HG03066 (cell line): ENCODE measurements at regions not wholly inside any gene's neighbourhood (a gene's known extent, or its start where the extent isn't known, plus 50 kb on each side); places are given as distances from the start of the nearest gene placed in this dataset.
"Not testable (repeated sequence)": the region's sequence is repeated elsewhere in the genome, so short reads cannot be mapped to it uniquely, and the experiment has no call there.

Source experiments
- ATAC-seq: cut with Tn5 transposase; IDR thresholded peaks from one replicate; pipeline ENCODE4 v1.9.1; 2021; ENCODE audit warnings: low read depth; ENCODE audit not compliant: unreplicated experiment

DNA sequence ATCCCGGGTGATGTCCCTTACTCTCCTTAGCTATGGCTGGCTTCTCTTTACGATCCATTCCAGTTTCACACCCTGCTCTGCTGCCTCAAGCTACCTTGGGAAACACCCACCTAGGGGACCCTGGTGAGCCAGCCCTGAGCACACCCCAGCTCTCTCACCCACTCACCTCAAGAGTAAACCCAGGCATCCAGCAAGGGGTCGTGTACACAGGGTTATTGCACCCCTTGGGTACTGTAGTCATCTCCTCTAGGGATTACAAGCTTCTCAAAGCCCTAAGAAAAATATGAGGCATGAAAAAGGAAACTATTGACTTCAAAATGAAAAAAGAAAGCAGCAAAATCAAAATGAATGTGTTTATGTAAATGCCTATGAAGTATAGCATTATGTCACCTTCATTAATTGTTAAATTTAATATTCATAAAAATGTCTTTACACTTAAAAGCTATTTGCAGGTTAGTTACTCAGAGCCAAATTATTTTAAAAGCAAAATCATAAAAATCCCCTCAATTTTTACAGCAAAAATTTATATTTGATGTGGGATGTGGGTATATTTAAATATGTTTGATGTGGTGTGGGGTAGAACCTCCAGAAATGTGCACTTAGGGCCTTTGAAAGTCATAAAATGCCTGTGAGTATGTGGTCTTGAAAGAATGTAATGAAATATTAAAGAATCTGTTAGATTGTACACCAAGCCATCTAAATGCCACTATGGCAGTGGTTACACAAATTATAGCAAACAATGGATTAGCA lies 190.3 kb downstream of the C1orf94 start:
- ATAC-seq = no peak

DNA sequence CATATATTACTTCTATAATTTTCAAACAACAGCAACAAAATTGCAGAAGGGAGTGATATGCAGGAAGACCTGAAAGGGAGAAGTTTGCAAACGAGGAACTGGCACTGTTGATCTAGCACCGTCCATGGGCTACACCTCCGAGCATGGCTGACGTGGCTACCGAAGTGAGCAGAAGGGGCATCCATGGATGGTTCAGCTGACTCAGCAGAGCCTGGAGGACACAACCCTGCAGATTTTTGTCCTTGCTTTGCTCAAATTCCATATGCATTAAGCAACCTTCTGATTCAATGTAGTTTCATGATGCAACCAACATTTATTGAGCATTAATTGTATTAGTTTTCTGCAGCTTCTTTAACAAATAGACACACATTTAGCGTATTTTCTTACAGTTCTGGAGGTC lies 191.2 kb downstream of the C1orf94 start:
- ATAC-seq = no peak

DNA sequence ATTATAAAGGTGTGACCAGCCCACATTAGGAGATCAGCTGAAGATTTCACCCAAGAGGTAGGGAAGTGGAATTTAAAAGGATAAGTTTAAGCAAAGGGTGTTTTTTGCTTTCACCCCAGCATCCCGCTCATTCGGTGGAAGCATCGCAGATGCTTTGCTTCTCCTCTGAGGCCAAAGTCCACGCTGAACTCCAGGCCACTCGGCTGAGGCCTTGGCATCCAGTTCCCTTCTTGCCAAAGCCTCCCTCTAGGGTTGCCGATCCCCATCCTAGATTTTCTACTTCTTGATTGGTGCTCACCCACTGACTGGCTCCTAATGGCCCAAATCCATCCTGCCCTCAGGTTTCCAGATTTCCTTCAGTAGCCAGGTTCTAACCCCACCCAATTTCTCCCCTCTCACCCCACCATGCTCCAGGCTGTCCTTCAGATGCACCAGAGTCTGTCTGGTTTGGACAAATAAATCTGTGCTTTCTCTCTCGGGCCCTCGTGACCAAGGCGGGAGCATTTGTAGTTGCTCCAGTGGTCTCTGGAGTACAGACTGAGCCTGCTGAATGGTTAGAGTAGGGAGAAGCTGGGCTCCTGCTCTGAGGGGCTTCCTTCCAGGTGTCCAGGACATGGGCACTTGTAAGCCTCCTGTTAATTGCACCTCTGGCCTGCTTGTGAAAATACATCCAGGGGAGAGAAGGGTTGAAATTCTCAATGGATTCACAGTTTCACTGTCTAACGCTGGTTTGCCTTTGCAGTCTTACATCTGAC lies 193.2 kb downstream of the C1orf94 start:
- no peak for ATAC-seq

DNA sequence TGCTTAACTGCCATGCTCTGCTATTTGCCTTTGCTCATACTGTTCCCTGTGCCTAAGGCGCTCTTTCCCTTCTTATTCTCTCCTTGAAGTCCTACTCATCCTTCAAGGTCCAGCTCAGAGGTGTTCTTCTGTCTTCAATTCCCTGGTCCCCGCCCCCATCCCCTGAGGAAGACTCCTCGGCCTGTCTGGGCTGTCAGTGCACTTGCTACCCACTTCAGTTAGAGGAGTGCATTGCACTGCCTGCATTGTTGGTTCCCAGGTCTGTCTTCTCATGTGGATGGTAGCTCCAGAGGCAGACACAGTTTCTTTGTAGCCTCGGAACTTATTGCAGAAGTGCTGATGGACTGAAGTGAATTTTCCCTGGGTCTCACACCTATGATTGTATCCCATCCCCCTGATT lies 194.0 kb downstream of the C1orf94 start:
- ATAC-seq = no peak

DNA sequence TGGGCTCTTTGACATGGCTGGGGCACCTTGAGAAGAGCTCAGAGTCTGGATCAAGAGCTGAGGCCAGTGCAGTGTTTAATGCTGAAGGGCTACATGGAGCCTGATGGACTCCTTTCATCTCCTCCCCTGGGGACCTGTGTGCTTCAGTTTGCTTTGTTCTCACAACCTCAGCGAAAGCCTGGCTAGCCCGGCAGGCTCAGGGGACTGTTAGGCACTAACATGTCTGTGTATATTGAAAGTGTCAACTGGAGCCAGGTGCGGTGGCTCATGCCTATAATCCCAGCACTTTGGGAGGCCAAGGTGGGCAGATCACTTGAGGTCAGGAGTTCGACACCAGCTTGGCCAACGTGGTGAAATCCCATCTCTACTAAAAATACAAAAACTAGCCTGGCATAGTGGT lies 194.5 kb downstream of the C1orf94 start:
- not testable (repeated sequence) for ATAC-seq

DNA sequence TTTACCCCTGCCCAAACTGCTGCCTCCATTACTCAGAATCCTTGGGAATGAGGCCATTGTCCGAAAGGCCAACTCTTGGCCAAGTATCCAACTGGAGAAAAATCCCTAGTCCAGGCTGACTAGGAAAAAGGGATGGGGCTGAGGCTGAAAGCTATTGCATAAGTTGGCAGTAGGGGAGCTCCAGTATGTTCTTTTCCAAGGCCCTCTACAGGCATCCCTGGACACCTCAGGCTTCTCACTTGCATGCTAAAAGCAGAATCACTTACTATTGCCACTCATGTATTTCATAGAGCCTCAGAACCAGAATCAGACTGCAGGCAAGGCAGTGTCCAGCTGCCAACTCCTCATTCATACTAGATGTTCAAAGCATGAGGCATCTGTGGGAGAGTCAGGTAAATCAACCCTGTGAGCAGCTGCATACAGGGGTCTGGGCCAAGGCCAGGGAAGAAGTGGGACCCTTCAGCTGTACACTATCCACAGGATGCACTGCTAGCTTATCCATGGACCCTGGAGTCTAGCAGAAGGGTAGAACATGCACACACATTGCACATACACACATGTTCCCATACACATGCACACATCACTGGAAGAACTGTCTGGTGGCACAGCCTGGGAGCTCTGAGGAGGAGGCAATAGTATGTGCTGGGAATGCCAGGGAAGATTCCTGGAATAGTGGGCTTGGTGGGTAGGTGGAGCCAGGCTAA lies 195.3 kb downstream of the C1orf94 start:
- ATAC-seq = no peak

DNA sequence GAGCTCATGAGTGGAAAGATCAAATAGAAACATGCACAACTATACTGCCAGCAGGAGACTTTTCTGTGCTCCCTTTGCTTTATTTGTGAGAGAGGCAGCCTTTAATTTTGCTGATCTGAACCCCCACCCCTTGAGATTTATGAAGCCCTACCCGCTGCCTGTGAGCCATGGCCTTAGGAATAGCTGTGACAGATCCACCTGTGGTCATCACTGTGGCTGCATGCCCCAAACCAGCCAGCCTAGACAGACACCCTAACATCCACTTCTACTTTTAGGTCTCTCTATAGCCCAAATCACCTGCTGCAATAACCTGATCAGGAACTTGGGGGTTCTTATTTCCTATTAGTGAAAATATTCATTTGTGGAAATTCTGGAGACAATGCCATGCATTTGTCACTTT lies 196.2 kb downstream of the C1orf94 start:
- ATAC-seq = no peak

DNA sequence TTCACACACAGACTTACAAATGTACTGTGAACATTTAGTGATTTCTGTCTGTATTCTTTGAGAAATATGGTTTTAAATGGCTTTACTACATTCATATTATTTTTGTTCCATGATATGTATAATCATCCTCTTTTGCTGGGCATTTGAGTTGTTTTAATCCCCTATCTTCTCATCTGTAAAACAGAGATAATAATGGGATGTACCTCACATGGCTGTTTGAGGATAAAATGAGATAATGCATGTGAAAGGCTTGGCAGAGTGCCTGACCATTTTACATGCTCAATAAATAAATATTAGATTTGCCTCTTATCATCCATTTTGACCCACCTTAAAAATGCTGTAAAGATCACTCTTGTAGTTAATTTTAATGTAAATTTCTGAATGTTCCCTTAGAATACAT lies 197.2 kb downstream of the C1orf94 start:
- no peak for ATAC-seq

DNA sequence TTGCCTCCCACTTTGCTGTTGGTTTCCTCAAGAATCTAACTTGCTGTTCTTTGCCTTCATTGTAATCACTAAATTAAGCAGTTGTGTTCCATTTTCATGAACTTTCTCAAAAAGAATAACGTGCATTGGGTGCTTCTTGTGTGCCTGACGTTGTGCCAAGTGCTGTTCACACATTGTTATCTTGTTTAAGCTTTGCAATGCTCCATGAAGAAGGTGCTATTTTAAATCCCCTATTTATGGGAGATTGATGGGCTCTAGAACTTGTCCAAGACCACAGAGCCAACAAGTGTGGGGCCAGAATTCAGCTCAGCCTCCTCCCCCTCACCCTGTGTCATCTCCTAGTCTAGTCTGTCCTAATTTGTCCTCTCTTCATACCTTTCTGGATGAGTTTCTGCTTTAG lies 199.8 kb downstream of the C1orf94 start:
- no peak for ATAC-seq

DNA sequence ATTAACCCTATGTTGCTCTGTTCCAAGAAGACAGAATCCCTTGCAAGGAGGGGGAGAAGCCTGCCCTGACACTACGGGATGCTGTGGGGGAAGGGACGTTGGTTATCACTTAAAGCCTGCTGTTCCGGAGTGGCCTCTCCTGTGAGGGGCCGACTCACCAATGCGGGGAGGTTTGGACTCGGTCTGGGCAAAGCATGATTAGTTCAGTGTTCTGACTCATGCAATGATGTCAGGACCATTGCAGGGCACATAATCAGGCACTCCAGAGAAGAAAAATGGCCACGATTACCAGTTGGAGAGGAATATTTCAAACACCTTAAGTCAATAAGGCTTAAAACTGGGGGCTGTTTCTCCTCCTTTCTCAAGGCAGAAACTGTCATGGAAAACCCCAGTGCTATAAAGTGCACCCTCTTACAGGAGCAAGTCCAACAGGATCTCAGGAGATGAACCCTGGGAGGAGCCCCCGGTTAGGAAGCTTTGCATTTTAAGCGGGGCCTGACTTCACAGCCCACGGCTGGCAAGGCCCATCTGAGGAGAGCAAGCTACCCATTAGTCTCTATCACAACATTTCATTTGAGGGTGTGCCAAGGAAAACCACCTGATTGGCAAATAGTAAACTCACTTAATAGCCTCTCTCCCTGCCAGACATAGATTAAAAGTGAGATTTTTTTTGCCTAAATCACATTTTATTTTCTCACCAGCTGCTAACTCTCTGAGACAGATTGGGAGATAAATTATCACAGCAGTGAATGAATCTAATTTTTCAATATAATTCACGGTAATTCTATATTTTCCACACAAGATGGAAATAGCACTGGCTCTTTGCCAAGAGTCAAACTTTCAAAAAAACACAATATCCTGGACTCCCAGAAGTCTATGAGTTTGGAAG lies 202.5 kb downstream of the C1orf94 start:
- ATAC-seq = no peak

DNA sequence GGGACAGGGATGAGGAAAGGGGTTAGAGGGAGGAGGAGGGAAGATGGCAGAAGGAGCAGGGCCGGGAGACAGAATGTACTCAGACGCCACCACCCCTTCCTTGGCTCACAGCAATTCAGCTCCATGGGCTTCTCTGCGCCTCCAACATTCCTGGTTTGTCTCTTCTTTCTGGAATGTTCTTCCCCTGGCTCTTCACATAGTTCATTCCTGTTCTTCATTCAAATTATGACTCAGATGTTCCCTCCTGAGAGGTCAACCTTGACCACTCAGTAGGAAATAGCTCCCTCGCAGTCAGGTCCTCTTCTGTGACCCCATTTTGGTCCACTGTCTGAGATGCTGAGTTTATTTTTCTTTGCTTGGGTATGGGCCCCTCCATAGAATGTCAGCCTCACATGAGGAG lies 203.2 kb downstream of the C1orf94 start:
- ATAC-seq = no peak

DNA sequence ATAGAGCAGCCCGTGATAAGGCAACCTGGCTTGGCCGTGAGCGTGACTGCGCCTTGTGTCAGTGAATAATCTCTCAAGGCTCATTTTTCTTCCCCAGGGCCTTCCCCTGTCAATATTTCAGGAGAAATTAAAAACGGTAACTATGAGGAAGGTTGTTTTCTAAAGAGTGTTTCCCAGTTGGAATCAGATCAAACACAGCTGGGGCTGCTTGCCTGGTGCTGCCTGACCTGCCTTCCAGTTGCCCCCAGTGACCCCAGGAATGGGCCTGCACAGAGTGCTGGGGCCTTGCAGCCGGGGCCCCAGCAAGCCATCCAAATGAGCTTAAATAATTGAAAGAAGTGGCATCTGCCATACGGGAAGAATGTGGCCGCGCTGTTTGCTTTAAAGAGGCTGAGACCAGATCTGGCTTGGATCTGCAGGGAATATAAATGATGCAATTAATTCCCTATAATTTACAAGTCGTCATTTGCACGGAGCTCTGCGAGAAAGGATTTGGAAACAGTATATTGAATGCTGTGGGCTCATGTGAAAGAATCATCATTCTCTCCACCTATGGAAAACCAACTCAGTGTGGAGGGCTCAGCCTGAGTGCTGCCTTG lies 203.9 kb downstream of the C1orf94 start:
- no peak for ATAC-seq

DNA sequence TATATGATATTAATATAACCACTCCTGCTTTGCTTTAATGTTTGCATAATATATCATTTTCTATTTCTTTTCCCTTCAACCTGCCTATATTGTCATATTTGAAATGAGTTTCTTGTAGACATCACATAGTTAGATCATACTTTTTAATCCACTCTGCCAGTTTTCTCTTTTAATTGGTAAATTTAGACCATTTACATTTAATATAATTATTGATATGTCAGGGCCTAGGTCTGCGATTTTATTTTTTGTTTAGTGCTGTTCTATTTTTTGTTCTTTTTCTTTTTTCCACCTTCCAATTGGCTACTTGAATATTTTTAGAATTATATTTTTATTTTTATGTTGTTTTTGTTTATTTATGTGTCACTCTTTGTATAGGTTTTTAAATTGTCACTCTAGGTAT lies 213.3 kb downstream of the C1orf94 start:
- no peak for ATAC-seq

DNA sequence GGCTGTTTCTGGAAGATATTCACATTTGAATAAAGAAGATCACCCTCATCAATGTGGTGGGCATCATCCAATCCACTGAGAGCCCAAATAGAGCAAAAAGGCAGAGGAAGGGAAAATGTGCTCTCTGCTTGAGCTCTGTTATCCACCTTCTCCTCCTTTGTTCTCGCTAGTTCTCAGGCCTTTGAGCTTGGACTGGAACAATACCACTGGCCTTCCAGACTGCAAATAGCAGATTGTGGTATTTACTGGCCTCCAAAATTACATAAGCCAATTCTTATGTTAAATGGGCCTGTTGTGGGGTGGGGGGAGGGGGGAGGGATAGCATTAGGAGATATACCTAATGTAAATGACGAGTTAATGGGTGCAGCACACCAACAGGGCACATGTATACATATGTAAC lies 219.3 kb downstream of the C1orf94 start:
- no peak for ATAC-seq

DNA sequence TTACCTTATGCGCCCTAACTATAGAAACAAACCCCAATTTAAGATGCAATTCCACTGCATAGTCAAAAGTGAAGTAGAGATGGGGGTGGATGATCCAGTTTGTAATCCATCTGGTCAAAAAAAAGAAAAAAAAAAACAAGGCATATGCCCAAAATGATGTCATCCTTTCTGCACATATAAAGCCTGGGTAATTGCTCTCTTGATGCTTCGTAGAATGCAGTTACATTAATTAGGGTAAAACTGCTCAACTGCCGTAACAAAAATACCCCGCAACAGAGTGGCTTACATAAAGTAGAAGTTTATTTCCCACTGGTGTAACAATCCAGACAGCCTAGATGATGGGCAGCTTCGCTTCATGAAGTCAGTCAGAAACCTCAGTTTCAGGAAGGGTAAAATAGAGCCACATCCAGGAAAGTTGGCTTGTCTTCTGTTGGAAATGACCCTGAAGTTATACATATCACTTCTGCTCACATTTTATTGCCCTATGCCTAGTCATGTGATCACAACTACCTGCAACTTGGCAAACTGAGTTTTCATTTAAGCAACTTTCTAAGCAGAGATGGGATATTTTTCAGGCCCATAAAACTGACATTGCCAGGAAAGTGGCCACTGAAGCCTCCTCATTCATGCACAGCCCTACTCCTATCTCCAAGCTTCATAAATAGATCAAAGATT lies 221.7 kb downstream of the C1orf94 start:
- ATAC-seq = no peak

DNA sequence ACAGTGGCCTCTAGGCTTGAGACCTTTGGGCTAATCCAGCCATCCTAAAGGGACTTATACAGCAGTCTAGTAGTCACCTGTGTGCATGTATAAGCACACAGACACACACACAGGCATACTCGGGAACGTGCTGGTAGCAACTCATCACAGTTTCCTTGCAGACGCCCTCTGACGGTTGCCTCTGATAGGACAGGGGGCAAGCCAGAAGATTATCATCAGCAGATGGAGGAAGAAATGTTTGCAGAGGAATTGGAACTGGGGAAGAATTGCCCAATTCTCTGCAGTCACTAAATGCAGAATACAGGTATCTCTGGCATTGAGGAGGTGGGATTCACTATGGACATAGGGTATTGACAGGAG lies 222.2 kb downstream of the C1orf94 start:
- ATAC-seq = no peak

DNA sequence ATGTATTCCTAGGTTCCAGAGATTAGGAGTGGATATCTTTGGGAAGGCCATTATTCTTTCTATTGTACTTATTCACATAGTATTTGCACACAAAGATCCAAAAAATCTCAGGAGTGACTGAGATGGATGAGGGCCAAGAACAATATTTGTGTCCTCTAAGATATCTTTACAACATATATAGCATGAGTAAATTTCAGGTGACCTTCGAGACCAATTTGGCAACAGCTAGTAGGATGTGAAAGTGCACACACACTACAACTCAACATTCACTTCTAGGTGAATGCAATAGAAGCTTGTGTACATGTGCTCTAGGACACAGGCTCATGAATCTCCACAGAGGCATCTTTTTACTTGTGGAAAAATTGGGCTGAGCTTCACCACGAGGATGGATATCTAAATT lies 224.0 kb downstream of the C1orf94 start:
- ATAC-seq = no peak

DNA sequence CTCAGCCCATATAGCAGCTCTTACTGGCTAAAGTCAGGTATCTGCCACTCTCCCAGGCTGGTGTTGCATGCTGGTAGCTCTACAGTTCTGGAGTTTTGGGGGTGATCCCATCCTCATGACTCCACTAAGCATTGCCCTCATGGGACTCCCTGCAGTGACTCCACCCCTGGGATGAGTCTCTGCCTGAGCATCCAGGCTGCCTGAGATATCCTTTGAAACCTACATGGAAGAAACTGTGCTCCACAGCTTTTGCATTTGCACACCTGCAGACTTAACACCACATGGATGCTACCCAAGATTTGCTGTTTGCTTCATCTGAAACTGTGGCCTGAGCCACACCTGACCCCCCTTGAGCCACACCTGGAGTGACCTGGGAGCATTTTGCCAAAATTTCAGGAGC lies 226.4 kb downstream of the C1orf94 start:
- no peak for ATAC-seq

DNA sequence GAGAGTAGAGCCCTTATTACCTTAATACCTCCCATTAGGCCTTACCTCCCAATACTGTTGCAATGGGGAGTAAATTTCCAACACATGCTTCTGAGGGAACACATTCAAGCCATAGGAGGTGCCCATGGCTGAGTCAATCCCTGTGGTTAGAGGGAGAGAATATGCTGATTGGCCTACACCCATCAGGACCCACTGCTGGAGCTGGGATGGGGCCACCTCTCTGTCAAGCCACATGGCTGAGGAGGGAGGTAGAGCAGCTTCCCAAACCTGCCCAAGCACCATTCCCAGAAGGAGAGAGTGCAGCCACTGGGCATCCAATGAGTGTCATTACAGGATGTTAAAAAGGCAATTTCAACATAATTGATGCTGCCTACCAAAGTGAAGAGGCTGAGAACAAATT lies 228.1 kb downstream of the C1orf94 start:
- no peak for ATAC-seq
